ENCODE measurements at regions not wholly inside any gene's neighbourhood (a gene's known extent, or its start where the extent isn't known, plus 50 kb on each side); places are given as distances from the start of the nearest gene placed in this dataset.

DNA sequence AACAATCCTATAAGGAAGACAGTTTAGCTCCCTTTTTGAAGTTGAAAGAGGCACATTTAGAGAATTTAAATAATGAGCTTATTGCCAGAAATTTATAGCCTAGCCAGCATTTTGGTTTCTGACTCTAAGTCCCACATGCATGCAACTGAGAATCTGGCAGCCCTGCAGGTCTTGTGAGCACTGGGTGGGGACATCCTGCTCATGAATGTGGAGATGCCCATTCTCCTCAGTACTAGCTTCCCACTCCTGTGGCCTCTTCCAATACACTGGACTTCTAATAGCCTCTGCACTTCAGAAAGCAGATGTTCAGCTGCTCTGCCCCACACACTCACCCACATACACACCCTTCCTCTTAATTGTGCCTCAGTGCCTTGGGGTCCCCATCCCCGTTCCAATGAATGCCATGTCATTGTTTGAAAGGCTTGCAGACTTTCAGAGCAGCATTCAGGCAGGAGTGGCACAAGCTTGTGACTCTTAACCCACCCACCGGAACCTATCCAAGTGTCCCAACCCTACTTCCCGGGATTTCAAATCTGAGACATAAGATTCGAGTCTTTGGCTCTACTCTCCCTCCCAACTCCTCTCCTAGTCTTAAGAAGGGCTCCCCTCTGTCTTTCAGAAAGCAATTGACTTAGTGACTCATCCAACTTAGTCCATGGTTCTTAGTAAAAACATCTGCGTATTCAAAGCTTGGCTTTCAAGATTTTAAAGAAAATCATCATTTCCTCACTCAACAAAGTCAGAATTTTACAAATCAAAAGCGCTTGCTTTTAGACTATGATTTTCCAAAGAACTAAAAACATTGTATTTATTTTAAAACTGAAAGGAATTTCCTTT, 80.0 kb upstream of the FREM2 start:
- TF ChIP-seq POLR2A (IDR thresholded peaks at IDR 0.05; ENCODE audit: extremely low read depth, insufficient read length) = no peak
- TF ChIP-seq, protein P1, sequence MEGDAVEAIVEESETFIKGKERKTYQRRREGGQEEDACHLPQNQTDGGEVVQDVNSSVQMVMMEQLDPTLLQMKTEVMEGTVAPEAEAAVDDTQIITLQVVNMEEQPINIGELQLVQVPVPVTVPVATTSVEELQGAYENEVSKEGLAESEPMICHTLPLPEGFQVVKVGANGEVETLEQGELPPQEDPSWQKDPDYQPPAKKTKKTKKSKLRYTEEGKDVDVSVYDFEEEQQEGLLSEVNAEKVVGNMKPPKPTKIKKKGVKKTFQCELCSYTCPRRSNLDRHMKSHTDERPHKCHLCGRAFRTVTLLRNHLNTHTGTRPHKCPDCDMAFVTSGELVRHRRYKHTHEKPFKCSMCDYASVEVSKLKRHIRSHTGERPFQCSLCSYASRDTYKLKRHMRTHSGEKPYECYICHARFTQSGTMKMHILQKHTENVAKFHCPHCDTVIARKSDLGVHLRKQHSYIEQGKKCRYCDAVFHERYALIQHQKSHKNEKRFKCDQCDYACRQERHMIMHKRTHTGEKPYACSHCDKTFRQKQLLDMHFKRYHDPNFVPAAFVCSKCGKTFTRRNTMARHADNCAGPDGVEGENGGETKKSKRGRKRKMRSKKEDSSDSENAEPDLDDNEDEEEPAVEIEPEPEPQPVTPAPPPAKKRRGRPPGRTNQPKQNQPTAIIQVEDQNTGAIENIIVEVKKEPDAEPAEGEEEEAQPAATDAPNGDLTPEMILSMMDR (IDR thresholded peaks at IDR 0.05; ENCODE audit: low read depth, low read length) = no peak
- TF ChIP-seq, protein P2, sequence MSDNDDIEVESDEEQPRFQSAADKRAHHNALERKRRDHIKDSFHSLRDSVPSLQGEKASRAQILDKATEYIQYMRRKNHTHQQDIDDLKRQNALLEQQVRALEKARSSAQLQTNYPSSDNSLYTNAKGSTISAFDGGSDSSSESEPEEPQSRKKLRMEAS (IDR thresholded peaks at IDR 0.05; ENCODE audit: low read depth, low read length) = no peak
- no peak for TF ChIP-seq MYC (IDR thresholded peaks at IDR 0.05; ENCODE audit: low read depth, low read length)

All from NB4 (cell line).